ENCODE measurements at regions not wholly inside any gene's neighbourhood (a gene's known extent, or its start where the extent isn't known, plus 50 kb on each side); places are given as distances from the start of the nearest gene placed in this dataset.

GRCh38 chr2:192315543-192315942, 120.8 kb upstream of the TMEFF2 start:
- TF ChIP-seq, protein P1, sequence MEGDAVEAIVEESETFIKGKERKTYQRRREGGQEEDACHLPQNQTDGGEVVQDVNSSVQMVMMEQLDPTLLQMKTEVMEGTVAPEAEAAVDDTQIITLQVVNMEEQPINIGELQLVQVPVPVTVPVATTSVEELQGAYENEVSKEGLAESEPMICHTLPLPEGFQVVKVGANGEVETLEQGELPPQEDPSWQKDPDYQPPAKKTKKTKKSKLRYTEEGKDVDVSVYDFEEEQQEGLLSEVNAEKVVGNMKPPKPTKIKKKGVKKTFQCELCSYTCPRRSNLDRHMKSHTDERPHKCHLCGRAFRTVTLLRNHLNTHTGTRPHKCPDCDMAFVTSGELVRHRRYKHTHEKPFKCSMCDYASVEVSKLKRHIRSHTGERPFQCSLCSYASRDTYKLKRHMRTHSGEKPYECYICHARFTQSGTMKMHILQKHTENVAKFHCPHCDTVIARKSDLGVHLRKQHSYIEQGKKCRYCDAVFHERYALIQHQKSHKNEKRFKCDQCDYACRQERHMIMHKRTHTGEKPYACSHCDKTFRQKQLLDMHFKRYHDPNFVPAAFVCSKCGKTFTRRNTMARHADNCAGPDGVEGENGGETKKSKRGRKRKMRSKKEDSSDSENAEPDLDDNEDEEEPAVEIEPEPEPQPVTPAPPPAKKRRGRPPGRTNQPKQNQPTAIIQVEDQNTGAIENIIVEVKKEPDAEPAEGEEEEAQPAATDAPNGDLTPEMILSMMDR (IDR thresholded peaks at IDR 0.05; ENCODE audit: borderline replicate concordance, insufficient read depth, low read depth, low read length) = no peak
- no peak overlapping the region for H3K4me3 ChIP-seq (ENCODE audit: low read depth, low read length)

GRCh38 chr2:192314800-192315481, 120.2 kb upstream of the TMEFF2 start:
- TF ChIP-seq, protein P1 (IDR thresholded peaks at IDR 0.05; ENCODE audit: borderline replicate concordance, insufficient read depth, low read depth, low read length) = no peak
- H3K4me3 ChIP-seq (ENCODE audit: low read depth, low read length) = no peak overlapping the region

GRCh38 chr2:192313773-192314172, 119.0 kb upstream of the TMEFF2 start:
- no peak overlapping the region for H3K4me3 ChIP-seq (ENCODE audit: low read depth, low read length)
- TF ChIP-seq, protein P1 (IDR thresholded peaks at IDR 0.05; ENCODE audit: borderline replicate concordance, insufficient read depth, low read depth, low read length) = no peak

DNA sequence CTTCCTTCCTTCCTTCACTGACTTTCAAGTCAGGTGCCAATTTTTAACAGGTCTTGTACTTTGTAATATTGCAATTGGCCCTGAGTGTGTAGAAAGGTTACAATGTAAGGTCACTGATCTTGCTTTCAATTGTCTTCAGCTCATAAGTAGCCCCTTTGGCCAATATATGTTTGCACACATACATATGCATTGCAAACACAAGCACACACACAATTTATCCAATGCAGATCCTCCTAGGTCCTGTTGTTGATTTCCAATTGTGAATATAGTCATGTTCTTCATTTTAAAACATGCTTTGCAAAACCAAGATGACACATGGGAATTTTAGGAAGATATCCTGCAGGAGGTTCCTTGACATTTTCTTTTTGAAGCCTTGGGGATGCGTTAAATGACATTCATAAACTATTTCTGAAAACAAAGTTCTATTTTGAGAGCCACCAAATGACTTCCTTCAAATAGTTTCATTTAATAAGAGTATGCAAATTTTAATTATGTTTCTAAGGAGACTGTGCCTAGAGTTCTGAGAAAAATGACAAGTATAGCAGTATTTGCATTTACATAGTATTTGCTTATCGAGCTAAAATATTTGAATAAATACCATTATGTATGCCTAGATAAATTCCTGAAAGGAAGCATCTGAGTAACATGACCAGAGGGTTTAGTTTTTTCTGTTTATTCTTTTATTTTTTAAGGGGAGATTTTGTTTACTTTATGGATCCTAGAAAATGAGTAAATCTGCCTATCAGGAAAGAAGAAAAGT, 117.1 kb upstream of the TMEFF2 start:
- TF ChIP-seq, protein P1 (IDR thresholded peaks at IDR 0.05; ENCODE audit: borderline replicate concordance, insufficient read depth, low read depth, low read length) = no peak

DNA sequence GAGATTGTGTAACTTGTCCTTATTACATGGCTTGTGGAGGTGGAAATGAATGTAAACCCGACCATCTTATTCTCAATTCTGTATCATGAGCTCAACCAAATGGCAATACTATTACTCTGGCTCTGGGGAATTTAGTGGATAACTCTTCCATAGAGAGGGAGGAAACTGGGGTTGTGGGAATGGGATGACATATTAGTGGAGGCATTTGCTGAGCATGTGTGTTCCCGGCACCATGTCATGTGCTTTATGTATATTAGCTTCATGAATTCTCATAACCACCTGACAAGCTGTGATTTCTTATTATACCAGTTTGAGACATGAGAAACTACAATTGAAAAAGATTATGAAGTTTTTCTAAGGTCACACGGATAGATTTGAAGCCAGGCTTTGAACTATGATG, 112.8 kb upstream of the TMEFF2 start:
- TF ChIP-seq, protein P1 (IDR thresholded peaks at IDR 0.05; ENCODE audit: borderline replicate concordance, insufficient read depth, low read depth, low read length) = no peak

More for the DNA sequence above, 117.1 kb upstream of the TMEFF2 start:
- H3K4me3 ChIP-seq (ENCODE audit: low read depth, low read length) = no peak overlapping the region

GRCh38 chr2:192298664-192299063, 103.9 kb upstream of the TMEFF2 start:
- no peak overlapping the region for H3K4me3 ChIP-seq (ENCODE audit: low read depth, low read length)

More for the DNA sequence above, 112.8 kb upstream of the TMEFF2 start:
- no peak overlapping the region for H3K4me3 ChIP-seq (ENCODE audit: low read depth, low read length)

More at GRCh38 chr2:192298664-192299063, 103.9 kb upstream of the TMEFF2 start:
- TF ChIP-seq, protein P1 (IDR thresholded peaks at IDR 0.05; ENCODE audit: borderline replicate concordance, insufficient read depth, low read depth, low read length) = no peak
